HepG2 (cell line): ENCODE measurements at regions not wholly inside any gene's neighbourhood (a gene's known extent, or its start where the extent isn't known, plus 50 kb on each side); places are given as distances from the start of the nearest gene placed in this dataset.

Source experiments
- ATAC-seq: fragments of 200-7000 bp; cut with Tn5 transposase; 3 replicates; pipeline ENCODE4 v1.9.1; 2020; ENCODE audit warnings: mild to moderate bottlenecking, moderate library complexity
- BruUV-seq: library from RNA; stranded (reverse); fragments of 400-500 nt; replicated peaks from 2 replicates; lab custom pipeline; 2021; lab: Mats Ljungman, UMichigan
- CTCF ChIA-PET: fragments of 300-600 bp; formaldehyde crosslinking; extraction: SDS; loops from one replicate; lab custom pipeline; 2021; ENCODE audit warnings: low total read pairs, inconsistent platforms, low intra/inter-chr PET ratio; lab: Yijun Ruan, JAX
- POLR2A ChIA-PET: fragments of 350-600 bp; sonication (Branson Sonifier 250); formaldehyde crosslinking; loops from one replicate; lab custom pipeline; 2020; ENCODE audit warnings: antibody characterized with exemption, inconsistent platforms; lab: Yijun Ruan, JAX
- DNase-seq: peaks from one replicate; pipeline ENCODE4 v3.0.0-alpha.2; 2015; ENCODE audit warnings: low spot score
- FAIRE-seq: peaks from 3 replicates; lab custom pipeline; 2011; peaks lifted over from hg19 to GRCh38; lab: Jason Lieb, UNC
- H2AFZ ChIP-seq: one replicate; pipeline ENCODE4 v1.6.1; 2011; ENCODE audit warnings: low read length, inconsistent platforms
- H3K27ac ChIP-seq: fragments of 300-600 bp; 3 replicates; pipeline ENCODE4 v1.8.0; 2011; ENCODE audit warnings: mixed run types, mild to moderate bottlenecking, mixed read lengths, low read length, inconsistent platforms; ENCODE audit not compliant: insufficient read depth; ENCODE audit errors: extremely low read length
- H3K27me3 ChIP-seq, 2 experiments: fragments of 200-600 bp in 1 of 2; 2 replicates in 1 of 2; 3 replicates in 1 of 2; pipeline versions ENCODE4 v1.6.0 to v1.8.0; 2011; ENCODE audit warnings: low read length in 2 of 2, mild to moderate bottlenecking in 2 of 2, moderate library complexity in 2 of 2, inconsistent platforms in 1 of 2; ENCODE audit not compliant: insufficient read depth in 2 of 2, control insufficient read depth in 1 of 2
- H3K36me3 ChIP-seq, 2 experiments: fragments of 200-600 bp in 1 of 2; replicated peaks in 1 of 2; 2 replicates in 1 of 2; 3 replicates in 1 of 2; pipeline versions ENCODE4 v1.5.1 to v1.8.0; 2011; ENCODE audit warnings: low read length in 2 of 2, inconsistent platforms in 1 of 2; ENCODE audit not compliant: insufficient read depth in 2 of 2, control insufficient read depth in 1 of 2
- H3K4me1 ChIP-seq: 2 replicates; pipeline ENCODE4 v1.5.1; 2012; ENCODE audit warnings: low read length, inconsistent platforms; ENCODE audit not compliant: insufficient read depth
- H3K4me2 ChIP-seq: 2 replicates; pipeline ENCODE4 v1.6.0; 2011; ENCODE audit warnings: low read depth, low read length, inconsistent platforms
- H3K4me3 ChIP-seq, 3 experiments: fragments of 200-600 bp in 1 of 3; sonication (generic), shearing (Covaris generic) in 1 of 3; replicated peaks in 1 of 3; 2 replicates each; pipeline ENCODE4 v1.5.1; 2011 to 2016; ENCODE audit warnings: low read length in 3 of 3, inconsistent platforms in 2 of 3, low read depth in 2 of 3, mild to moderate bottlenecking in 2 of 3, control low read depth in 1 of 3, mixed read lengths in 1 of 3; ENCODE audit not compliant: insufficient read depth in 1 of 3
- H3K79me2 ChIP-seq: one replicate; pipeline ENCODE4 v1.6.1; 2011; ENCODE audit warnings: low read length, inconsistent platforms; ENCODE audit not compliant: insufficient read depth
- H3K9ac ChIP-seq: 2 replicates; pipeline ENCODE4 v1.6.0; 2011; ENCODE audit warnings: mild to moderate bottlenecking, low read depth, low read length, inconsistent platforms; ENCODE audit not compliant: insufficient read depth
- H3K9me3 ChIP-seq: 2 replicates; pipeline ENCODE4 v1.5.1; 2012; ENCODE audit warnings: mild to moderate bottlenecking, low read length
- H4K20me1 ChIP-seq: 2 replicates; pipeline ENCODE4 v1.6.0; 2011; ENCODE audit warnings: inconsistent platforms, mild to moderate bottlenecking, low read length, moderate library complexity; ENCODE audit not compliant: insufficient read depth
- IKZF4 ChIP-seq: sonication (generic); formaldehyde crosslinking; IDR thresholded peaks from 2 replicates; pipeline ENCODE4 v1.5.1; 2020; ENCODE audit warnings: borderline replicate concordance, mild to moderate bottlenecking, low read depth, missing genetic modification reagents; ENCODE audit errors: not compliant biosample characterization
- MATR3 ChIP-seq: sonication (generic); formaldehyde crosslinking; IDR thresholded peaks from 2 replicates; pipeline ENCODE4 v1.4.0; 2020; ENCODE audit warnings: missing genetic modification reagents
- MYNN ChIP-seq: sonication (generic); formaldehyde crosslinking; IDR thresholded peaks from 2 replicates; pipeline ENCODE4 v1.4.0; 2020; ENCODE audit warnings: mild to moderate bottlenecking, low read depth, missing genetic modification reagents
- NFKB2 ChIP-seq: sonication (generic); formaldehyde crosslinking; IDR thresholded peaks from 2 replicates; pipeline ENCODE4 v1.4.0; 2020; ENCODE audit warnings: missing genetic modification reagents, borderline replicate concordance
- NPAS2 ChIP-seq: sonication (generic); formaldehyde crosslinking; IDR thresholded peaks from 2 replicates; pipeline ENCODE4 v1.8.0; 2022; ENCODE audit warnings: mild to moderate bottlenecking, missing genetic modification reagents, borderline replicate concordance
- PHB2 ChIP-seq: fragments of 450-650 bp; IDR thresholded peaks from 2 replicates; pipeline ENCODE4 v1.6.1; 2018; ENCODE audit not compliant: partially characterized antibody
- RFX5 ChIP-seq: IDR thresholded peaks from 2 replicates; pipeline ENCODE4 v1.6.1; 2011; ENCODE audit warnings: low read depth, low read length, improper control_type of control experiment
- TAF15 ChIP-seq: fragments of 200-400 bp; formaldehyde crosslinking; IDR thresholded peaks from one replicate; pipeline ENCODE4 v1.6.1; 2018; ENCODE audit warnings: mild to moderate bottlenecking, low read depth, low read length; ENCODE audit not compliant: poor library complexity, severe bottlenecking
- ZNF724P ChIP-seq: sonication (generic); formaldehyde crosslinking; IDR thresholded peaks from 2 replicates; pipeline ENCODE4 v1.8.0; 2022; ENCODE audit warnings: missing genetic modification reagents, borderline replicate concordance
- ZNF891 ChIP-seq: sonication (generic); formaldehyde crosslinking; IDR thresholded peaks from 2 replicates; pipeline ENCODE4 v1.5.0; 2020; ENCODE audit warnings: mild to moderate bottlenecking, missing genetic modification reagents
- WGBS: methylation state at CpG from one replicate; pipeline ENCODE4 v1.1.6; 2017; ENCODE audit warnings: low lambda C conversion rate; 5-methylcytosine and 5-hydroxymethylcytosine counted together
- in situ Hi-C: cut with HindIII; loops from 2 replicates; pipeline ENCODE4 v1.10.0; 2017; ENCODE audit warnings: low pct_unique_long_range_greater_than_20kb; ENCODE audit not compliant: extremely low pct_ligation_motif_present
- intact Hi-C: fragments of 100-400 bp; cut with micrococcal nuclease; formaldehyde crosslinking; loops from one replicate; pipeline ENCODE4 v1.10.0; 2022; ENCODE audit not compliant: unreplicated experiment
- TF ChIP-seq, protein P1 (sequence below): sonication (generic); formaldehyde crosslinking; IDR thresholded peaks from 2 replicates; pipeline ENCODE4 v1.5.0; 2020; ENCODE audit warnings: missing genetic modification reagents, mild to moderate bottlenecking, borderline replicate concordance
- TF ChIP-seq, protein P2 (sequence below): sonication (generic); formaldehyde crosslinking; IDR thresholded peaks from 2 replicates; pipeline ENCODE4 v1.4.0; 2020; ENCODE audit warnings: mild to moderate bottlenecking, missing genetic modification reagents, borderline replicate concordance
- TF ChIP-seq, protein P3 (sequence below): sonication (generic); formaldehyde crosslinking; IDR thresholded peaks from 2 replicates; pipeline ENCODE4 v1.9.0; 2022; ENCODE audit warnings: missing genetic modification reagents, mild to moderate bottlenecking, borderline replicate concordance
- TF ChIP-seq, protein P4 (sequence below): sonication (generic); formaldehyde crosslinking; IDR thresholded peaks from 2 replicates; pipeline ENCODE4 v1.4.0; 2020; ENCODE audit warnings: mild to moderate bottlenecking, missing genetic modification reagents
- TF ChIP-seq, protein P5 (sequence below): sonication (generic); formaldehyde crosslinking; IDR thresholded peaks from 2 replicates; pipeline ENCODE4 v1.5.0; 2020; ENCODE audit warnings: mild to moderate bottlenecking, missing genetic modification reagents

DNA sequence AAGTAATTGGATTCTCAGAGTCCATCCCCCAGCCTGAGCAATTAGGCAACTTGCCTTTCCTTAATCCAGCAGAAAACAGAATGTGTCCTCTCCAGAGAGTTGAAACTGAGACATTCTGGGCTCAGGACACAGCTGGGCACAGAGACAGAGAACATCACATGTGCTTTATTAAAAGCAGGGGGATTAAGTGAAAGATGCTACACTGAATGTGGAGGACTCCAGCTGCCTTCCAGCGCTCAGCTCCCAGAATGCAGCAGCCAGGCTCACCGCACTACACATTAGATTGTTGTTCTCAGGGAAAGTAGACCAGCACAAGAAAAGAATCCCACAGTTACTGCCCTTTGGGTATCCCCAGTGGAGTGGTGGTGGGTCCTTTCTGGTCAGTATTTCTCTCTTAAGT lies 141.6 kb upstream of the IL12B start:
- DNase-seq (no peak), ATAC-seq (no peak), FAIRE-seq (no peak)
- no peak overlapping the region for H2AFZ ChIP-seq
- intact Hi-C loops = loop anchor here (5.0 kb wide), 1 partner anchor 1120 kb away; no protein-coding TSS in a partner anchor
- H3K4me3 ChIP-seq = no peak overlapping the region
- H3K4me1 ChIP-seq = no peaks in the 10 kb centered on the region
- H4K20me1 ChIP-seq = no peaks in the 10 kb centered on the region
- H3K4me2 ChIP-seq = no peak overlapping the region
- POLR2A ChIA-PET = no interaction called here
- 27% methylated on average over 2 of the region's 2 CpGs for WGBS
- TF ChIP-seq PHB2 (no peak), ZNF891 (CRISPR knock-in tag) (no peak), MATR3 (CRISPR knock-in tag) (no peak), IKZF4 (CRISPR knock-in tag) (no peak), NPAS2 (CRISPR knock-in tag) (no peak), TAF15 (no peak), RFX5 (no peak), NFKB2 (CRISPR knock-in tag) (no peak), ZNF724P (CRISPR knock-in tag) (no peak), MYNN (CRISPR knock-in tag) (no peak)
- TF ChIP-seq, protein P1, sequence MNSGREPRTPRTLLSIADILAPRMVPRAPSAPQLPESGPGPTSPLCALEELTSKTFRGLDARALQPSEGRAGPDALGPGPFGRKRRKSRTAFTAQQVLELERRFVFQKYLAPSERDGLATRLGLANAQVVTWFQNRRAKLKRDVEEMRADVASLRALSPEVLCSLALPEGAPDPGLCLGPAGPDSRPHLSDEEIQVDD (CRISPR knock-in tag) = no peak
- TF ChIP-seq, protein P2, sequence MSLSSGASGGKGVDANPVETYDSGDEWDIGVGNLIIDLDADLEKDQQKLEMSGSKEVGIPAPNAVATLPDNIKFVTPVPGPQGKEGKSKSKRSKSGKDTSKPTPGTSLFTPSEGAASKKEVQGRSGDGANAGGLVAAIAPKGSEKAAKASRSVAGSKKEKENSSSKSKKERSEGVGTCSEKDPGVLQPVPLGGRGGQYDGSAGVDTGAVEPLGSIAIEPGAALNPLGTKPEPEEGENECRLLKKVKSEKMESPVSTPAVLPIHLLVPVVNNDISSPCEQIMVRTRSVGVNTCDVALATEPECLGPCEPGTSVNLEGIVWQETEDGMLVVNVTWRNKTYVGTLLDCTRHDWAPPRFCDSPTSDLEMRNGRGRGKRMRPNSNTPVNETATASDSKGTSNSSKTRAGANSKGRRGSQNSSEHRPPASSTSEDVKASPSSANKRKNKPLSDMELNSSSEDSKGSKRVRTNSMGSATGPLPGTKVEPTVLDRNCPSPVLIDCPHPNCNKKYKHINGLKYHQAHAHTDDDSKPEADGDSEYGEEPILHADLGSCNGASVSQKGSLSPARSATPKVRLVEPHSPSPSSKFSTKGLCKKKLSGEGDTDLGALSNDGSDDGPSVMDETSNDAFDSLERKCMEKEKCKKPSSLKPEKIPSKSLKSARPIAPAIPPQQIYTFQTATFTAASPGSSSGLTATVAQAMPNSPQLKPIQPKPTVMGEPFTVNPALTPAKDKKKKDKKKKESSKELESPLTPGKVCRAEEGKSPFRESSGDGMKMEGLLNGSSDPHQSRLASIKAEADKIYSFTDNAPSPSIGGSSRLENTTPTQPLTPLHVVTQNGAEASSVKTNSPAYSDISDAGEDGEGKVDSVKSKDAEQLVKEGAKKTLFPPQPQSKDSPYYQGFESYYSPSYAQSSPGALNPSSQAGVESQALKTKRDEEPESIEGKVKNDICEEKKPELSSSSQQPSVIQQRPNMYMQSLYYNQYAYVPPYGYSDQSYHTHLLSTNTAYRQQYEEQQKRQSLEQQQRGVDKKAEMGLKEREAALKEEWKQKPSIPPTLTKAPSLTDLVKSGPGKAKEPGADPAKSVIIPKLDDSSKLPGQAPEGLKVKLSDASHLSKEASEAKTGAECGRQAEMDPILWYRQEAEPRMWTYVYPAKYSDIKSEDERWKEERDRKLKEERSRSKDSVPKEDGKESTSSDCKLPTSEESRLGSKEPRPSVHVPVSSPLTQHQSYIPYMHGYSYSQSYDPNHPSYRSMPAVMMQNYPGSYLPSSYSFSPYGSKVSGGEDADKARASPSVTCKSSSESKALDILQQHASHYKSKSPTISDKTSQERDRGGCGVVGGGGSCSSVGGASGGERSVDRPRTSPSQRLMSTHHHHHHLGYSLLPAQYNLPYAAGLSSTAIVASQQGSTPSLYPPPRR (CRISPR knock-in tag) = no peak
- TF ChIP-seq, protein P3, sequence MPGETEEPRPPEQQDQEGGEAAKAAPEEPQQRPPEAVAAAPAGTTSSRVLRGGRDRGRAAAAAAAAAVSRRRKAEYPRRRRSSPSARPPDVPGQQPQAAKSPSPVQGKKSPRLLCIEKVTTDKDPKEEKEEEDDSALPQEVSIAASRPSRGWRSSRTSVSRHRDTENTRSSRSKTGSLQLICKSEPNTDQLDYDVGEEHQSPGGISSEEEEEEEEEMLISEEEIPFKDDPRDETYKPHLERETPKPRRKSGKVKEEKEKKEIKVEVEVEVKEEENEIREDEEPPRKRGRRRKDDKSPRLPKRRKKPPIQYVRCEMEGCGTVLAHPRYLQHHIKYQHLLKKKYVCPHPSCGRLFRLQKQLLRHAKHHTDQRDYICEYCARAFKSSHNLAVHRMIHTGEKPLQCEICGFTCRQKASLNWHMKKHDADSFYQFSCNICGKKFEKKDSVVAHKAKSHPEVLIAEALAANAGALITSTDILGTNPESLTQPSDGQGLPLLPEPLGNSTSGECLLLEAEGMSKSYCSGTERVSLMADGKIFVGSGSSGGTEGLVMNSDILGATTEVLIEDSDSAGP = no peak
- TF ChIP-seq, protein P4, sequence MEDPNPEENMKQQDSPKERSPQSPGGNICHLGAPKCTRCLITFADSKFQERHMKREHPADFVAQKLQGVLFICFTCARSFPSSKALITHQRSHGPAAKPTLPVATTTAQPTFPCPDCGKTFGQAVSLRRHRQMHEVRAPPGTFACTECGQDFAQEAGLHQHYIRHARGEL (CRISPR knock-in tag) = no peak
- TF ChIP-seq, protein P5, sequence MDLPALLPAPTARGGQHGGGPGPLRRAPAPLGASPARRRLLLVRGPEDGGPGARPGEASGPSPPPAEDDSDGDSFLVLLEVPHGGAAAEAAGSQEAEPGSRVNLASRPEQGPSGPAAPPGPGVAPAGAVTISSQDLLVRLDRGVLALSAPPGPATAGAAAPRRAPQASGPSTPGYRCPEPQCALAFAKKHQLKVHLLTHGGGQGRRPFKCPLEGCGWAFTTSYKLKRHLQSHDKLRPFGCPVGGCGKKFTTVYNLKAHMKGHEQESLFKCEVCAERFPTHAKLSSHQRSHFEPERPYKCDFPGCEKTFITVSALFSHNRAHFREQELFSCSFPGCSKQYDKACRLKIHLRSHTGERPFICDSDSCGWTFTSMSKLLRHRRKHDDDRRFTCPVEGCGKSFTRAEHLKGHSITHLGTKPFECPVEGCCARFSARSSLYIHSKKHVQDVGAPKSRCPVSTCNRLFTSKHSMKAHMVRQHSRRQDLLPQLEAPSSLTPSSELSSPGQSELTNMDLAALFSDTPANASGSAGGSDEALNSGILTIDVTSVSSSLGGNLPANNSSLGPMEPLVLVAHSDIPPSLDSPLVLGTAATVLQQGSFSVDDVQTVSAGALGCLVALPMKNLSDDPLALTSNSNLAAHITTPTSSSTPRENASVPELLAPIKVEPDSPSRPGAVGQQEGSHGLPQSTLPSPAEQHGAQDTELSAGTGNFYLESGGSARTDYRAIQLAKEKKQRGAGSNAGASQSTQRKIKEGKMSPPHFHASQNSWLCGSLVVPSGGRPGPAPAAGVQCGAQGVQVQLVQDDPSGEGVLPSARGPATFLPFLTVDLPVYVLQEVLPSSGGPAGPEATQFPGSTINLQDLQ (CRISPR knock-in tag) = no peak
- no peak overlapping the region for H3K27ac ChIP-seq
- H3K9me3 ChIP-seq = peaks cover 19% of the 10 kb centered on the region; the same call in 1 of the 2 replicates
- no TSS peak for BruUV-seq
- no peaks in the 10 kb centered on the region for H3K79me2 ChIP-seq
- no peaks in the 10 kb centered on the region; a peak in 1 of 5 replicates for H3K27me3 ChIP-seq
- CTCF ChIA-PET = no interaction called here
- H3K9ac ChIP-seq = no peak overlapping the region
- H3K36me3 ChIP-seq = no peaks in the 10 kb centered on the region
- in situ Hi-C loops = no loop called here
